Upper lobe of left lung (tissue), 4 donors: ENCODE measurements at regions not wholly inside any gene's neighbourhood (a gene's known extent, or its start where the extent isn't known, plus 50 kb on each side); places are given as distances from the start of the nearest gene placed in this dataset.

ENCODE experiments used
- EP300 ChIP-seq, 4 donors: sonication (generic); formaldehyde crosslinking; IDR thresholded peaks; one replicate each; pipeline ENCODE4 v1.5.1; 2017; ENCODE audit warnings: antibody characterized with exemption in 4 of 4, control low read depth in 2 of 4
- POLR2A ChIP-seq, 4 donors: fragments of 450-650 bp; IDR thresholded peaks; one replicate each; pipeline ENCODE4 v1.5.1; 2016 to 2017; ENCODE audit warnings: antibody characterized with exemption in 4 of 4, mild to moderate bottlenecking in 2 of 4
- POLR2AphosphoS5 ChIP-seq, 2 donors: sonication (generic); formaldehyde crosslinking; IDR thresholded peaks; one replicate each; pipeline ENCODE4 v1.5.1; 2017; ENCODE audit warnings: antibody characterized with exemption in 2 of 2
- TF ChIP-seq, protein P1 (sequence below), 6 experiments: fragments of 450-650 bp in 4 of 6; fragments of 200-600 bp in 2 of 6; sonication (generic) in 2 of 6; IDR thresholded peaks; one replicate each; pipeline ENCODE4 v1.5.1; 2016 to 2019; ENCODE audit warnings: antibody characterized with exemption in 6 of 6

- TF ChIP-seq POLR2AphosphoS5 (IDR thresholded peaks at IDR 0.05) = no peak
- TF ChIP-seq, protein P1, sequence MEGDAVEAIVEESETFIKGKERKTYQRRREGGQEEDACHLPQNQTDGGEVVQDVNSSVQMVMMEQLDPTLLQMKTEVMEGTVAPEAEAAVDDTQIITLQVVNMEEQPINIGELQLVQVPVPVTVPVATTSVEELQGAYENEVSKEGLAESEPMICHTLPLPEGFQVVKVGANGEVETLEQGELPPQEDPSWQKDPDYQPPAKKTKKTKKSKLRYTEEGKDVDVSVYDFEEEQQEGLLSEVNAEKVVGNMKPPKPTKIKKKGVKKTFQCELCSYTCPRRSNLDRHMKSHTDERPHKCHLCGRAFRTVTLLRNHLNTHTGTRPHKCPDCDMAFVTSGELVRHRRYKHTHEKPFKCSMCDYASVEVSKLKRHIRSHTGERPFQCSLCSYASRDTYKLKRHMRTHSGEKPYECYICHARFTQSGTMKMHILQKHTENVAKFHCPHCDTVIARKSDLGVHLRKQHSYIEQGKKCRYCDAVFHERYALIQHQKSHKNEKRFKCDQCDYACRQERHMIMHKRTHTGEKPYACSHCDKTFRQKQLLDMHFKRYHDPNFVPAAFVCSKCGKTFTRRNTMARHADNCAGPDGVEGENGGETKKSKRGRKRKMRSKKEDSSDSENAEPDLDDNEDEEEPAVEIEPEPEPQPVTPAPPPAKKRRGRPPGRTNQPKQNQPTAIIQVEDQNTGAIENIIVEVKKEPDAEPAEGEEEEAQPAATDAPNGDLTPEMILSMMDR (IDR thresholded peaks at IDR 0.05) = no peak
- TF ChIP-seq EP300 (IDR thresholded peaks at IDR 0.05) = no peak
- no peak for TF ChIP-seq POLR2A (IDR thresholded peaks at IDR 0.05)
Observed at GRCh38 chr2:226208726-226209125, 590.9 kb downstream of the IRS1 start.
